ENCODE measurements at regions not wholly inside any gene's neighbourhood (a gene's known extent, or its start where the extent isn't known, plus 50 kb on each side); places are given as distances from the start of the nearest gene placed in this dataset.

- no peaks in the 10 kb centered on the region for H3K9me3 Mint-ChIP-seq (ENCODE audit: unreplicated experiment)
- no peak overlapping the region for H3K27ac Mint-ChIP-seq (ENCODE audit: low read depth, unreplicated experiment)
- BruUV-seq (replicated peaks) = no TSS peak
- H3K4me3 Mint-ChIP-seq (ENCODE audit: unreplicated experiment) = no peak overlapping the region
- no peaks in the 10 kb centered on the region for H3K36me3 Mint-ChIP-seq (ENCODE audit: insufficient read depth, unreplicated experiment)
- CTCF ChIA-PET = no interaction called here
- H3K4me1 Mint-ChIP-seq (ENCODE audit: insufficient read depth, unreplicated experiment) = no peaks in the 10 kb centered on the region
- no peak for DNase-seq (ENCODE audit: unreplicated experiment)
- no peak for TF ChIP-seq CTCF (IDR thresholded peaks at IDR 0.05; ENCODE audit: unreplicated experiment)
- intact Hi-C loops (cut with micrococcal nuclease) = no loop called here
- POLR2A ChIA-PET = interaction anchor here (0.7 kb wide), 1 partner anchor 712 kb away, joined by 3 read pairs; no protein-coding TSS in a partner anchor
- H3K27me3 Mint-ChIP-seq (ENCODE audit: insufficient read depth, unreplicated experiment) = no peaks in the 10 kb centered on the region
Observed at GRCh38 chr1:194080826-194081225, 894.4 kb upstream of the B3GALT2 start.

GRCh38 chr1:194078765-194079164 lies 892.4 kb upstream of the B3GALT2 start:
- Mint-ChIP-seq H3K27ac (ENCODE audit: low read depth, unreplicated experiment) (no peak overlapping the region), H3K9me3 (ENCODE audit: unreplicated experiment) (no peaks in the 10 kb centered on the region), H3K27me3 (ENCODE audit: insufficient read depth, unreplicated experiment) (no peaks in the 10 kb centered on the region), H3K4me3 (ENCODE audit: unreplicated experiment) (no peak overlapping the region), H3K36me3 (ENCODE audit: insufficient read depth, unreplicated experiment) (no peaks in the 10 kb centered on the region), H3K4me1 (ENCODE audit: insufficient read depth, unreplicated experiment) (no peaks in the 10 kb centered on the region)
- no peak for TF ChIP-seq CTCF (IDR thresholded peaks at IDR 0.05; ENCODE audit: unreplicated experiment)
- intact Hi-C loops (cut with micrococcal nuclease) = no loop called here
- ChIA-PET POLR2A (no interaction called here), CTCF (no interaction called here)
- DNase-seq (ENCODE audit: unreplicated experiment) = no peak
- no TSS peak for BruUV-seq (replicated peaks)

- POLR2A ChIA-PET = no interaction called here
- TF ChIP-seq CTCF (IDR thresholded peaks at IDR 0.05; ENCODE audit: unreplicated experiment) = no peak
- CTCF ChIA-PET = interaction anchor here (0.6 to 0.7 kb wide), 3 partner anchors 20 to 202 kb away, joined by 3 read pairs; no protein-coding TSS in a partner anchor
Observed at GRCh38 chr1:194076646-194077045, 890.2 kb upstream of the B3GALT2 start.

GRCh38 chr1:194073833-194074232 lies 887.4 kb upstream of the B3GALT2 start:
- Mint-ChIP-seq H3K4me1 (ENCODE audit: insufficient read depth, unreplicated experiment) (peaks cover 5% of the 10 kb centered on the region), H3K9me3 (ENCODE audit: unreplicated experiment) (no peaks in the 10 kb centered on the region), H3K4me3 (ENCODE audit: unreplicated experiment) (no peak overlapping the region), H3K36me3 (ENCODE audit: insufficient read depth, unreplicated experiment) (no peaks in the 10 kb centered on the region), H3K27me3 (ENCODE audit: insufficient read depth, unreplicated experiment) (no peaks in the 10 kb centered on the region), H3K27ac (ENCODE audit: low read depth, unreplicated experiment) (no peak overlapping the region)
- no peak for DNase-seq (ENCODE audit: unreplicated experiment)
- CTCF ChIA-PET = no interaction called here
- BruUV-seq (replicated peaks) = no TSS peak
- TF ChIP-seq CTCF (IDR thresholded peaks at IDR 0.05; ENCODE audit: unreplicated experiment) = no peak
- intact Hi-C loops (cut with micrococcal nuclease) = no loop called here
- POLR2A ChIA-PET = no interaction called here

More at GRCh38 chr1:194076646-194077045, 890.2 kb upstream of the B3GALT2 start:
- intact Hi-C loops (cut with micrococcal nuclease) = no loop called here
- H3K4me3 Mint-ChIP-seq (ENCODE audit: unreplicated experiment) = no peak overlapping the region
- H3K36me3 Mint-ChIP-seq (ENCODE audit: insufficient read depth, unreplicated experiment) = no peaks in the 10 kb centered on the region
- peaks cover 5% of the 10 kb centered on the region for H3K4me1 Mint-ChIP-seq (ENCODE audit: insufficient read depth, unreplicated experiment)
- DNase-seq (ENCODE audit: unreplicated experiment) = peak; percentile 29
- H3K9me3 Mint-ChIP-seq (ENCODE audit: unreplicated experiment) = no peaks in the 10 kb centered on the region
- BruUV-seq (replicated peaks) = no TSS peak
- no peaks in the 10 kb centered on the region for H3K27me3 Mint-ChIP-seq (ENCODE audit: insufficient read depth, unreplicated experiment)
- H3K27ac Mint-ChIP-seq (ENCODE audit: low read depth, unreplicated experiment) = no peak overlapping the region
